Liver (tissue), 7 donors: ENCODE measurements at regions not wholly inside any gene's neighbourhood (a gene's known extent, or its start where the extent isn't known, plus 50 kb on each side); places are given as distances from the start of the nearest gene placed in this dataset.

Experiments used
- DNase-seq: peaks from one replicate; pipeline ENCODE4 v3.0.0-alpha.2; 2017; ENCODE audit warnings: low spot score
- H3K27ac ChIP-seq, 2 donors: one replicate each; pipeline ENCODE4 v1.7.0; 2013; ENCODE audit warnings: inconsistent platforms in 2 of 2, low read length in 2 of 2, control low read depth in 1 of 2, low read depth in 1 of 2, mild to moderate bottlenecking in 1 of 2
- H3K27me3 ChIP-seq, 4 donors: one replicate each; pipeline versions ENCODE4 v1.6.1 to v1.7.0; 2013; ENCODE audit warnings: low read length in 3 of 4, inconsistent platforms in 1 of 4, mild to moderate bottlenecking in 1 of 4, moderate library complexity in 1 of 4; ENCODE audit not compliant: control insufficient read depth in 4 of 4, insufficient read depth in 4 of 4
- H3K36me3 ChIP-seq, 4 donors: one replicate each; pipeline versions ENCODE4 v1.6.1 to v1.7.0; 2013; ENCODE audit warnings: low read length in 3 of 4, mild to moderate bottlenecking in 3 of 4, low read depth in 1 of 4, moderate library complexity in 1 of 4; ENCODE audit not compliant: control insufficient read depth in 4 of 4, insufficient read depth in 3 of 4
- H3K4me1 ChIP-seq, 4 donors: one replicate each; pipeline versions ENCODE4 v1.6.1 to v1.7.0; 2013; ENCODE audit warnings: low read length in 3 of 4, mild to moderate bottlenecking in 3 of 4, moderate library complexity in 1 of 4; ENCODE audit not compliant: control insufficient read depth in 4 of 4, insufficient read depth in 4 of 4
- H3K4me3 ChIP-seq, 3 donors: one replicate each; pipeline versions ENCODE4 v1.6.1 to v1.7.0; 2013; ENCODE audit warnings: low read length in 3 of 3, control low read depth in 1 of 3, low read depth in 1 of 3, mild to moderate bottlenecking in 1 of 3
- H3K9ac ChIP-seq, 2 donors: one replicate each; pipeline ENCODE4 v1.7.0; 2013; ENCODE audit warnings: low read length in 2 of 2, mild to moderate bottlenecking in 2 of 2, moderate library complexity in 2 of 2, control low read depth in 1 of 2, low read depth in 1 of 2
- H3K9me3 ChIP-seq, 4 donors: one replicate each; pipeline versions ENCODE4 v1.6.1 to v1.7.0; 2013; ENCODE audit warnings: low read length in 3 of 4; ENCODE audit not compliant: control insufficient read depth in 4 of 4
- ATF3 ChIP-seq: IDR thresholded peaks from 2 replicates; pipeline ENCODE4 v1.6.1; 2016; ENCODE audit warnings: antibody characterized with exemption
- EGR1 ChIP-seq, 2 donors: IDR thresholded peaks; 2 replicates each; pipeline ENCODE4 v1.6.1; 2016 to 2018; ENCODE audit warnings: antibody characterized with exemption in 2 of 2, low read depth in 2 of 2
- FOXA1 ChIP-seq: IDR thresholded peaks from 2 replicates; pipeline ENCODE4 v1.6.1; 2016; ENCODE audit warnings: antibody characterized with exemption
- FOXA2 ChIP-seq: IDR thresholded peaks from 2 replicates; pipeline ENCODE4 v1.6.1; 2016; ENCODE audit warnings: antibody characterized with exemption
- GABPA ChIP-seq, 2 donors: IDR thresholded peaks in 1 of 2; conservative IDR thresholded peaks in 1 of 2; 2 replicates each; pipeline ENCODE4 v1.6.1; 2016; ENCODE audit warnings: antibody characterized with exemption in 2 of 2, mild to moderate bottlenecking in 1 of 2, moderate library complexity in 1 of 2
- HNF4A ChIP-seq, 2 donors: conservative IDR thresholded peaks; 2 replicates each; pipeline ENCODE4 v1.6.1; 2016; ENCODE audit warnings: antibody characterized with exemption in 2 of 2, mild to moderate bottlenecking in 2 of 2
- JUND ChIP-seq, 2 donors: IDR thresholded peaks; 2 replicates each; pipeline ENCODE4 v1.6.1; 2016; ENCODE audit warnings: antibody characterized with exemption in 2 of 2
- MAX ChIP-seq: IDR thresholded peaks from 2 replicates; pipeline ENCODE4 v1.6.1; 2016; ENCODE audit warnings: antibody characterized with exemption
- NR2F2 ChIP-seq: IDR thresholded peaks from 2 replicates; pipeline ENCODE4 v1.6.1; 2016; ENCODE audit warnings: antibody characterized with exemption
- RAD21 ChIP-seq, 2 donors: IDR thresholded peaks; 2 replicates each; pipeline ENCODE4 v1.6.1; 2016; ENCODE audit warnings: antibody characterized with exemption in 2 of 2, mild to moderate bottlenecking in 2 of 2
- RXRA ChIP-seq, 2 donors: IDR thresholded peaks; 2 replicates each; pipeline ENCODE4 v1.6.1; 2017 to 2018; ENCODE audit warnings: antibody characterized with exemption in 2 of 2, mild to moderate bottlenecking in 1 of 2
- SP1 ChIP-seq: IDR thresholded peaks from 2 replicates; pipeline ENCODE4 v1.6.1; 2018; ENCODE audit warnings: antibody characterized with exemption, mild to moderate bottlenecking
- TAF1 ChIP-seq: conservative IDR thresholded peaks from 2 replicates; pipeline ENCODE4 v1.6.1; 2016; ENCODE audit warnings: antibody characterized with exemption, mild to moderate bottlenecking
- YY1 ChIP-seq: IDR thresholded peaks from 2 replicates; pipeline ENCODE4 v1.6.1; 2016; ENCODE audit warnings: antibody characterized with exemption, mild to moderate bottlenecking
- WGBS: extraction: QIAGEN DNeasy Blood & Tissue Kit; methylation state at CpG from one replicate; pipeline ENCODE4 v1.1.7; 2013; 5-methylcytosine and 5-hydroxymethylcytosine counted together
- TF ChIP-seq, protein P1 (sequence below): IDR thresholded peaks from 2 replicates; pipeline ENCODE4 v1.6.1; 2016; ENCODE audit warnings: antibody characterized with exemption
- donor health status: healthy.
- donor health status: healthy.
- donor health status: healthy.
- donor health status: healthy.

GRCh38 chr3:40972350-40972749 is 227.0 kb upstream of the CTNNB1 start:
- no peaks in the 10 kb centered on the region for H3K9me3 ChIP-seq
- TF ChIP-seq SP1 (no peak), FOXA1 (no peak), FOXA2 (no peak), ATF3 (no peak), TAF1 (no peak)
- H3K4me3 ChIP-seq = no peak overlapping the region
- no peak for DNase-seq
- H3K9ac ChIP-seq = no peak overlapping the region
- H3K36me3 ChIP-seq = no peaks in the 10 kb centered on the region
- H3K27me3 ChIP-seq = no peaks in the 10 kb centered on the region
- peaks cover 0 to 5% (median 2%) of the 10 kb centered on the region in 4 donors for H3K4me1 ChIP-seq
- WGBS = 81% methylated on average over 4 of the region's 4 CpGs
- H3K27ac ChIP-seq = peak overlapping the region in 1 of 2 donors; percentile 21

DNA sequence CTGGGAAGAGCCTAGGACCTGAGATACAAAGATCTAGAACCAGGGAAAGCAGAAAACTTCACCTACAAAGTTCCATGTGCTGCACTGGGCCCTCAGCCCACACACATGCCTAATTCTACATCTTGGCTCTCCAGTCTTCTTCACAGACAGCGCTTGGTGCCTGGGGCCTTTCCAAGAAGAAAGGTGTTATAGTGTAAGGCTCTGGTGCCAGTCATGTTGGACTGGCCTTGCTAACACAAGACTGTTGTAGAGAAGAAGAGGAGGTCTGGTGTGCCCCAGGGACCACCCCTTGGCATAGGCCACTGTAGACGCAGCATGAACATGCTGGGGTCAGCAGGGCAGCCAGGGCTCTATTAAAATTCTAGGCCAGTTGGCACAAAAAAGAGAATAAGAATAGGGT is 226.2 kb upstream of the CTNNB1 start:
- no peak for TF ChIP-seq FOXA1
- TF ChIP-seq TAF1 = no peak
- TF ChIP-seq NR2F2 = no peak
- TF ChIP-seq, protein P1, sequence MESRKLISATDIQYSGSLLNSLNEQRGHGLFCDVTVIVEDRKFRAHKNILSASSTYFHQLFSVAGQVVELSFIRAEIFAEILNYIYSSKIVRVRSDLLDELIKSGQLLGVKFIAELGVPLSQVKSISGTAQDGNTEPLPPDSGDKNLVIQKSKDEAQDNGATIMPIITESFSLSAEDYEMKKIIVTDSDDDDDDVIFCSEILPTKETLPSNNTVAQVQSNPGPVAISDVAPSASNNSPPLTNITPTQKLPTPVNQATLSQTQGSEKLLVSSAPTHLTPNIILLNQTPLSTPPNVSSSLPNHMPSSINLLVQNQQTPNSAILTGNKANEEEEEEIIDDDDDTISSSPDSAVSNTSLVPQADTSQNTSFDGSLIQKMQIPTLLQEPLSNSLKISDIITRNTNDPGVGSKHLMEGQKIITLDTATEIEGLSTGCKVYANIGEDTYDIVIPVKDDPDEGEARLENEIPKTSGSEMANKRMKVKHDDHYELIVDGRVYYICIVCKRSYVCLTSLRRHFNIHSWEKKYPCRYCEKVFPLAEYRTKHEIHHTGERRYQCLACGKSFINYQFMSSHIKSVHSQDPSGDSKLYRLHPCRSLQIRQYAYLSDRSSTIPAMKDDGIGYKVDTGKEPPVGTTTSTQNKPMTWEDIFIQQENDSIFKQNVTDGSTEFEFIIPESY = no peak
- TF ChIP-seq YY1 = no peak
- TF ChIP-seq RAD21 (IDR thresholded peaks at IDR 0.05) = no peak
- no peaks in the 10 kb centered on the region for H3K36me3 ChIP-seq
- H3K27ac ChIP-seq = no peak overlapping the region
- H3K4me3 ChIP-seq = no peak overlapping the region
- 96% methylated on average over 2 of the region's 2 CpGs for WGBS
- DNase-seq = no peak
- peaks cover 0 to 5% (median 2%) of the 10 kb centered on the region in 4 donors for H3K4me1 ChIP-seq
- H3K9me3 ChIP-seq = no peaks in the 10 kb centered on the region
- H3K9ac ChIP-seq = no peak overlapping the region
- no peaks in the 10 kb centered on the region for H3K27me3 ChIP-seq

DNA sequence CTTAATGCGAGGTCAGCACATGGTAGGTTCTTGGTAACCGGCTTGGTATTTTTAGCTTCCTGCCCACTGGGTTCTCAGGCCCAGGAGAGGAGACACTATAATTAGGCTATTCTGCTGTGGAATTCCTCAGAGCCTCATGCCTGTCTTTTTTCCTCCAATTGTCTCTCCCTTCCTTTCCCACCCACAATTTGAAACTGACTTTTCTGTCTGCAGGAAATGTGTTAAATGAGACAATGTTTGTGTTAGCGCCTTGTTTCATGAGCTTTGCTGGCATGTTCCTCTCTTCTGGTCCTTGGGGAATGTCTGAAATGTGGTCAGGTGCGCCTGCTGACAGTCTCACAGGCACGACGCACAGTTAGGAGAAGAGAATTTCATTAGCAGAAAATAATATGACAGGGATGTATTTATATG is 223.6 kb upstream of the CTNNB1 start:
- Histone ChIP-seq H3K9me3 (no peaks in the 10 kb centered on the region), H3K27me3 (no peaks in the 10 kb centered on the region), H3K4me3 (no peak overlapping the region), H3K4me1 (peaks cover 0 to 5% (median 2%) of the 10 kb centered on the region in 4 donors), H3K27ac (peak overlapping the region in 1 of 2 donors; percentile 16), H3K9ac (no peak overlapping the region), H3K36me3 (no peaks in the 10 kb centered on the region)
- TF ChIP-seq NR2F2 (peak; percentile 42), RAD21 (IDR thresholded peaks at IDR 0.05) (peak in 1 of 2 donors; percentile 21), MAX (peak; percentile 34), YY1 (no peak)
- WGBS = 80% methylated on average over 6 of the region's 6 CpGs
- no peak for DNase-seq

DNA sequence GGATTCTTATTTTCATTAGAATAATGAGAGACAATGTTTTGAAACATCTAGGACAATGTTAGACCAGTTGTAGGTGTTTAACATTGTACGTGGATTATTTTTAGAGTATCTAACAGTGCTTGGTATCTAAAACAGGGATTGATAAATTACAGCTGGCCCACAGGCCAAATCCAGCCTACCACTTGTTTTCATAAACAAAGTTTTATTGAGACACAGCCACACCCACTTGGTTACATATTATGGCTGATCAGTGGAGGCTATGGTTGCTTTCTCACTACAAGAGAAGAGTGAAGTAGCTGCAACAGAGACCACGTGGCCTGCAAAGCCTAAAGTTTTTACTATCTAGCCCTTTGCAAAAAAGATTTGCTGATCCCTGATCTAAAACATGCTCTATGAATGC is 223.1 kb upstream of the CTNNB1 start:
- no peak for DNase-seq
- H3K9ac ChIP-seq = no peak overlapping the region
- no peak overlapping the region for H3K4me3 ChIP-seq
- 76% methylated on average over 2 of the region's 2 CpGs for WGBS
- peaks cover 0 to under 1% (median 0%) of the 10 kb centered on the region in 4 donors for H3K4me1 ChIP-seq
- H3K9me3 ChIP-seq = no peaks in the 10 kb centered on the region
- H3K27ac ChIP-seq = peak overlapping the region in 1 of 2 donors; percentile 16
- no peaks in the 10 kb centered on the region for H3K36me3 ChIP-seq
- no peaks in the 10 kb centered on the region for H3K27me3 ChIP-seq
- TF ChIP-seq HNF4A (conservative IDR thresholded peaks at IDR 0.05) (no peak), EGR1 (IDR thresholded peaks at IDR 0.05; ENCODE audit: low read depth in 2 of 2) (no peak), RAD21 (IDR thresholded peaks at IDR 0.05) (no peak), JUND (IDR thresholded peaks at IDR 0.05) (no peak), SP1 (no peak), FOXA2 (no peak), RXRA (IDR thresholded peaks at IDR 0.05) (no peak), MAX (no peak), GABPA (IDR thresholded peaks at IDR 0.05 in 1 of 2, conservative IDR thresholded peaks at IDR 0.05 in 1 of 2) (no peak), FOXA1 (no peak), TAF1 (no peak), ATF3 (no peak)
- TF ChIP-seq, protein P1 = no peak
